Loucy (cell line): ENCODE measurements at regions not wholly inside any gene's neighbourhood (a gene's known extent, or its start where the extent isn't known, plus 50 kb on each side); places are given as distances from the start of the nearest gene placed in this dataset.
A peak's percentile ranks its signal among the peaks of the same experiment; 100 is the strongest.
"Not testable (repeated sequence)": the region's sequence is repeated elsewhere in the genome, so short reads cannot be mapped to it uniquely, and the experiment has no call there.

Experiments
- CTCF ChIP-seq: fragments of 200-600 bp; sonication (generic); conservative IDR thresholded peaks from 2 replicates; pipeline ENCODE4 v1.5.1; 2014; ENCODE audit warnings: mild to moderate bottlenecking, antibody characterized with exemption, low read length
- EZH2phosphoT487 ChIP-seq: fragments of 200-600 bp; IDR thresholded peaks from 2 replicates; pipeline ENCODE4 v1.6.1; 2018; ENCODE audit warnings: antibody characterized with exemption, mild to moderate bottlenecking, moderate library complexity, borderline replicate concordance

GRCh38 chr14:106592115-106592852, 1065.9 kb downstream of the TMEM121 start:
- peak; percentile 49 for TF ChIP-seq CTCF
- not testable (repeated sequence) for TF ChIP-seq EZH2phosphoT487
